ENCODE measurements at regions not wholly inside any gene's neighbourhood (a gene's known extent, or its start where the extent isn't known, plus 50 kb on each side); places are given as distances from the start of the nearest gene placed in this dataset.

GRCh38 chr4:10973686-10974085 is 289.1 kb upstream of the CLNK start:
- intact Hi-C loops (cut with DNase I) = no loop called here
- TF ChIP-seq POLR2A (IDR thresholded peaks at IDR 0.05) = no peak
- no peak for TF ChIP-seq CTCF (IDR thresholded peaks at IDR 0.05)
- Histone ChIP-seq H3K27me3 (no peaks in the 10 kb centered on the region), H3K27ac (no peak overlapping the region), H3K4me3 (no peak overlapping the region), H3K9me3 (replicated peaks in 1 of 3) (no peaks in the 10 kb centered on the region), H3K4me1 (replicated peaks in 1 of 2) (no peaks in the 10 kb centered on the region), H3K36me3 (replicated peaks in 1 of 2) (no peaks in the 10 kb centered on the region)
- WGBS, 4 donors = 61 to 73% (median 71%) methylated on average over 3 of the region's 3 CpGs
- no peak for DNase-seq

GRCh38 chr4:10971800-10972401 is 287.3 kb upstream of the CLNK start:
- H3K9me3 ChIP-seq (replicated peaks in 1 of 3) = no peaks in the 10 kb centered on the region
- no peaks in the 10 kb centered on the region for H3K27me3 ChIP-seq
- intact Hi-C loops (cut with DNase I) = no loop called here
- H3K4me3 ChIP-seq = no peak overlapping the region
- no peaks in the 10 kb centered on the region for H3K4me1 ChIP-seq (replicated peaks in 1 of 2)
- 78 to 86% (median 84%) methylated on average over 4 of the region's 4 CpGs for WGBS, 4 donors
- no peak for DNase-seq
- H3K36me3 ChIP-seq (replicated peaks in 1 of 2) = no peaks in the 10 kb centered on the region
- TF ChIP-seq CTCF (IDR thresholded peaks at IDR 0.05) (no peak), POLR2A (IDR thresholded peaks at IDR 0.05) (no peak)
- H3K27ac ChIP-seq = no peak overlapping the region

- DNase-seq = no peak
- no peak for TF ChIP-seq CTCF (IDR thresholded peaks at IDR 0.05)
- TF ChIP-seq POLR2A (IDR thresholded peaks at IDR 0.05) = no peak
- intact Hi-C loops (cut with DNase I) = no loop called here
- H3K4me1 ChIP-seq (replicated peaks in 1 of 2) = no peaks in the 10 kb centered on the region
- no peaks in the 10 kb centered on the region for H3K9me3 ChIP-seq (replicated peaks in 1 of 3)
- no peaks in the 10 kb centered on the region for H3K36me3 ChIP-seq (replicated peaks in 1 of 2)
- no peaks in the 10 kb centered on the region for H3K27me3 ChIP-seq
- 67 to 86% (median 71%) methylated on average over 5 of the region's 5 CpGs for WGBS, 4 donors
- H3K27ac ChIP-seq = no peak overlapping the region
- H3K4me3 ChIP-seq = no peak overlapping the region
Measured at GRCh38 chr4:10965196-10965595, 280.6 kb upstream of the CLNK start.

- DNase-seq = no peak
- TF ChIP-seq POLR2A (IDR thresholded peaks at IDR 0.05) (no peak), CTCF (IDR thresholded peaks at IDR 0.05) (no peak)
- Histone ChIP-seq H3K27ac (no peak overlapping the region), H3K36me3 (replicated peaks in 1 of 2) (no peaks in the 10 kb centered on the region), H3K27me3 (no peaks in the 10 kb centered on the region), H3K4me1 (replicated peaks in 1 of 2) (no peaks in the 10 kb centered on the region), H3K9me3 (replicated peaks in 1 of 3) (no peaks in the 10 kb centered on the region), H3K4me3 (no peak overlapping the region)
- 68 to 77% (median 72%) methylated on average over 10 to 11 of the region's 11 CpGs for WGBS, 4 donors
- intact Hi-C loops (cut with DNase I) = no loop called here
Measured at GRCh38 chr4:10963958-10964703, 279.6 kb upstream of the CLNK start.

Data from adrenal gland (tissue), 9 donors.